Erythroblast (primary cell): ENCODE measurements at regions not wholly inside any gene's neighbourhood (a gene's known extent, or its start where the extent isn't known, plus 50 kb on each side); places are given as distances from the start of the nearest gene placed in this dataset.

Source experiments
- GATA1 ChIP-seq: IDR thresholded peaks from 2 replicates; pipeline ENCODE4 v1.6.1; 2011; ENCODE audit warnings: low read depth, mild to moderate bottlenecking, control low read depth, low read length, moderate library complexity
- POLR2A ChIP-seq: IDR thresholded peaks from 2 replicates; pipeline ENCODE4 v1.6.1; 2011; ENCODE audit warnings: mild to moderate bottlenecking, low read length

DNA sequence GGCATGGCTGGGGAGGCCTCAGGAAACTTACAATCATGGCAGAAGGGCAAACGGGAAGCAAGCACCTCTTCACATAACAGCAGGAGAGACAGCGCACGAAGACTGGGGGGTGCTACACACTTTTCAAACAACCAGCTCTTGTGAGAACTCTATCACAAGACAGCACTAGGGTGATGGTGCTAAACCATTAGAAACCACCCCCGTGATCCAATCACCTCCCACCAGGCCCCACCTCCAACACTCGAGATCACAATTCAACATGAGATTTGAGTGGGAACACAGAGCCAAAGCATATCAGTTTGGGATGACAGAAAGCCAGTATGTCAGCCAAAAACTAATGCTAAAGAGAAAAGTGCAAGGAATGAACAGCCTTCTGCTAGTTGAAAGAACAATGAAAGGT is 309.8 kb upstream of the CCDC54 start:
- TF ChIP-seq POLR2A (no peak), GATA1 (no peak)
